HepG2 (cell line): ENCODE measurements at regions not wholly inside any gene's neighbourhood (a gene's known extent, or its start where the extent isn't known, plus 50 kb on each side); places are given as distances from the start of the nearest gene placed in this dataset.

Experiments used
- ATAC-seq: fragments of 200-7000 bp; cut with Tn5 transposase; 3 replicates; pipeline ENCODE4 v1.9.1; 2020; ENCODE audit warnings: mild to moderate bottlenecking, moderate library complexity
- BruUV-seq: library from RNA; stranded (reverse); fragments of 400-500 nt; replicated peaks from 2 replicates; lab custom pipeline; 2021; lab: Mats Ljungman, UMichigan
- CTCF ChIA-PET: fragments of 300-600 bp; formaldehyde crosslinking; extraction: SDS; loops from one replicate; lab custom pipeline; 2021; ENCODE audit warnings: low total read pairs, inconsistent platforms, low intra/inter-chr PET ratio; lab: Yijun Ruan, JAX
- POLR2A ChIA-PET: fragments of 350-600 bp; sonication (Branson Sonifier 250); formaldehyde crosslinking; loops from one replicate; lab custom pipeline; 2020; ENCODE audit warnings: antibody characterized with exemption, inconsistent platforms; lab: Yijun Ruan, JAX
- DNase-seq: peaks from one replicate; pipeline ENCODE4 v3.0.0-alpha.2; 2015; ENCODE audit warnings: low spot score
- FAIRE-seq: peaks from 3 replicates; lab custom pipeline; 2011; peaks lifted over from hg19 to GRCh38; lab: Jason Lieb, UNC
- H2AFZ ChIP-seq: one replicate; pipeline ENCODE4 v1.6.1; 2011; ENCODE audit warnings: low read length, inconsistent platforms
- H3K27ac ChIP-seq: fragments of 300-600 bp; 3 replicates; pipeline ENCODE4 v1.8.0; 2011; ENCODE audit warnings: mixed run types, mild to moderate bottlenecking, mixed read lengths, low read length, inconsistent platforms; ENCODE audit not compliant: insufficient read depth; ENCODE audit errors: extremely low read length
- H3K27me3 ChIP-seq, 2 experiments: fragments of 200-600 bp in 1 of 2; 2 replicates in 1 of 2; 3 replicates in 1 of 2; pipeline versions ENCODE4 v1.6.0 to v1.8.0; 2011; ENCODE audit warnings: low read length in 2 of 2, mild to moderate bottlenecking in 2 of 2, moderate library complexity in 2 of 2, inconsistent platforms in 1 of 2; ENCODE audit not compliant: insufficient read depth in 2 of 2, control insufficient read depth in 1 of 2
- H3K36me3 ChIP-seq, 2 experiments: fragments of 200-600 bp in 1 of 2; replicated peaks in 1 of 2; 2 replicates in 1 of 2; 3 replicates in 1 of 2; pipeline versions ENCODE4 v1.5.1 to v1.8.0; 2011; ENCODE audit warnings: low read length in 2 of 2, inconsistent platforms in 1 of 2; ENCODE audit not compliant: insufficient read depth in 2 of 2, control insufficient read depth in 1 of 2
- H3K4me1 ChIP-seq: 2 replicates; pipeline ENCODE4 v1.5.1; 2012; ENCODE audit warnings: low read length, inconsistent platforms; ENCODE audit not compliant: insufficient read depth
- H3K4me2 ChIP-seq: 2 replicates; pipeline ENCODE4 v1.6.0; 2011; ENCODE audit warnings: low read depth, low read length, inconsistent platforms
- H3K4me3 ChIP-seq, 3 experiments: fragments of 200-600 bp in 1 of 3; sonication (generic), shearing (Covaris generic) in 1 of 3; replicated peaks in 1 of 3; 2 replicates each; pipeline ENCODE4 v1.5.1; 2011 to 2016; ENCODE audit warnings: low read length in 3 of 3, inconsistent platforms in 2 of 3, low read depth in 2 of 3, mild to moderate bottlenecking in 2 of 3, control low read depth in 1 of 3, mixed read lengths in 1 of 3; ENCODE audit not compliant: insufficient read depth in 1 of 3
- H3K79me2 ChIP-seq: one replicate; pipeline ENCODE4 v1.6.1; 2011; ENCODE audit warnings: low read length, inconsistent platforms; ENCODE audit not compliant: insufficient read depth
- H3K9ac ChIP-seq: 2 replicates; pipeline ENCODE4 v1.6.0; 2011; ENCODE audit warnings: mild to moderate bottlenecking, low read depth, low read length, inconsistent platforms; ENCODE audit not compliant: insufficient read depth
- H3K9me3 ChIP-seq: 2 replicates; pipeline ENCODE4 v1.5.1; 2012; ENCODE audit warnings: mild to moderate bottlenecking, low read length
- H4K20me1 ChIP-seq: 2 replicates; pipeline ENCODE4 v1.6.0; 2011; ENCODE audit warnings: inconsistent platforms, mild to moderate bottlenecking, low read length, moderate library complexity; ENCODE audit not compliant: insufficient read depth
- AKAP8 ChIP-seq: sonication (generic); formaldehyde crosslinking; IDR thresholded peaks from 2 replicates; pipeline ENCODE4 v1.5.1; 2020; ENCODE audit warnings: mild to moderate bottlenecking, missing genetic modification reagents
- HHEX ChIP-seq: IDR thresholded peaks from 2 replicates; pipeline ENCODE4 v1.6.1; 2016; ENCODE audit warnings: control low read depth
- MEIS2 ChIP-seq: sonication (generic); formaldehyde crosslinking; IDR thresholded peaks from 2 replicates; pipeline ENCODE4 v1.9.0; 2021; ENCODE audit warnings: mild to moderate bottlenecking, missing genetic modification reagents
- RERE ChIP-seq: IDR thresholded peaks from 2 replicates; pipeline ENCODE4 v1.6.1; 2016; ENCODE audit warnings: low read depth, missing genetic modification reagents, missing compliant biosample characterization
- SRSF1 ChIP-seq: fragments of 200-400 bp; formaldehyde crosslinking; optimal IDR thresholded peaks from 2 replicates; pipeline ENCODE3; 2017; ENCODE audit warnings: mild to moderate bottlenecking, low read depth, low read length, moderate library complexity
- SRY ChIP-seq: sonication (generic); formaldehyde crosslinking; IDR thresholded peaks from 2 replicates; pipeline ENCODE4 v1.8.0; 2022; ENCODE audit warnings: mild to moderate bottlenecking, missing genetic modification reagents
- THAP11 ChIP-seq: IDR thresholded peaks from 2 replicates; pipeline ENCODE4 v1.6.1; 2016; ENCODE audit warnings: missing biosample characterization, missing genetic modification reagents
- ZBTB34 ChIP-seq: sonication (generic); formaldehyde crosslinking; IDR thresholded peaks from 2 replicates; pipeline ENCODE4 v1.8.0; 2022; ENCODE audit warnings: mild to moderate bottlenecking, missing genetic modification reagents
- ZNF383 ChIP-seq: sonication (generic); formaldehyde crosslinking; IDR thresholded peaks from 2 replicates; pipeline ENCODE4 v1.4.0; 2020; ENCODE audit warnings: missing genetic modification reagents, mild to moderate bottlenecking, borderline replicate concordance
- ZNF746 ChIP-seq: sonication (generic); formaldehyde crosslinking; IDR thresholded peaks from 2 replicates; pipeline ENCODE4 v1.8.0; 2022; ENCODE audit warnings: mild to moderate bottlenecking, missing genetic modification reagents
- ZNF749 ChIP-seq: sonication (generic); formaldehyde crosslinking; IDR thresholded peaks from 2 replicates; pipeline ENCODE4 v1.8.0; 2022; ENCODE audit warnings: mild to moderate bottlenecking, missing genetic modification reagents, moderate library complexity, borderline replicate concordance
- ZNF782 ChIP-seq: sonication (generic); formaldehyde crosslinking; IDR thresholded peaks from 2 replicates; pipeline ENCODE4 v1.4.0; 2020; ENCODE audit warnings: missing genetic modification reagents, mild to moderate bottlenecking, borderline replicate concordance
- ZNF788 ChIP-seq: sonication (generic); formaldehyde crosslinking; IDR thresholded peaks from 2 replicates; pipeline ENCODE4 v1.5.0; 2020; ENCODE audit warnings: mild to moderate bottlenecking, missing genetic modification reagents, borderline replicate concordance
- WGBS: methylation state at CpG from one replicate; pipeline ENCODE4 v1.1.6; 2017; ENCODE audit warnings: low lambda C conversion rate; 5-methylcytosine and 5-hydroxymethylcytosine counted together
- in situ Hi-C: cut with HindIII; loops from 2 replicates; pipeline ENCODE4 v1.10.0; 2017; ENCODE audit warnings: low pct_unique_long_range_greater_than_20kb; ENCODE audit not compliant: extremely low pct_ligation_motif_present
- intact Hi-C: fragments of 100-400 bp; cut with micrococcal nuclease; formaldehyde crosslinking; loops from one replicate; pipeline ENCODE4 v1.10.0; 2022; ENCODE audit not compliant: unreplicated experiment
- TF ChIP-seq, protein P1 (sequence below): sonication (generic); formaldehyde crosslinking; IDR thresholded peaks from 2 replicates; pipeline ENCODE4 v1.9.0; 2021; ENCODE audit warnings: missing genetic modification reagents, mild to moderate bottlenecking, borderline replicate concordance

- H3K4me2 ChIP-seq, result peak overlapping the region; percentile 71
- H2AFZ ChIP-seq, result no peak overlapping the region
- DNase-seq, result peak; percentile 99
- peaks cover 76% of the 10 kb centered on the region for H3K4me1 ChIP-seq
- H3K4me3 ChIP-seq, result peak overlapping the region in 2 of 3 experiments; percentile 23 to 42; a peak in 3 of 6 replicates
- H4K20me1 ChIP-seq, result no peaks in the 10 kb centered on the region
- 2% methylated on average over 6 of the region's 9 CpGs for WGBS
- FAIRE-seq, result peak; percentile 97
- H3K27ac ChIP-seq, result peak overlapping the region; percentile 99
- in situ Hi-C loops, result loop anchor here (5.0 to 10.0 kb wide), 2 partner anchors 99 to 292 kb away; partner anchors contain the start of gene SEMA6A
- peak; percentile 90 for ATAC-seq
- H3K9ac ChIP-seq, result peak overlapping the region; percentile 86
- POLR2A ChIA-PET, result interaction anchor here (0.7 to 1.2 kb wide), 4 partner anchors 20 to 331 kb away, joined by 3 read pairs; no protein-coding TSS in a partner anchor
- no peaks in the 10 kb centered on the region for H3K27me3 ChIP-seq
- peaks cover 3% of the 10 kb centered on the region; the same call in 1 of the 2 replicates for H3K9me3 ChIP-seq
- H3K36me3 ChIP-seq, result no peaks in the 10 kb centered on the region
- no peaks in the 10 kb centered on the region for H3K79me2 ChIP-seq
- intact Hi-C loops, result loop anchor here (1.0 to 10.0 kb wide), 4 partner anchors 99 to 328 kb away; no protein-coding TSS in a partner anchor
- CTCF ChIA-PET, result no interaction called here
- no TSS peak for BruUV-seq
- TF ChIP-seq SRY (no peak), ZNF782 (CRISPR knock-in tag) (no peak), RERE (CRISPR knock-in tag) (peak; percentile 76; the same call in 1 of the 2 replicates), THAP11 (CRISPR knock-in tag) (peak; percentile 58), ZNF746 (CRISPR knock-in tag) (no peak; the same call in 1 of the 2 replicates), SRSF1 (no peak), ZNF749 (CRISPR knock-in tag) (no peak), AKAP8 (CRISPR knock-in tag) (peak; percentile 84; the same call in 1 of the 2 replicates), ZNF383 (CRISPR knock-in tag) (no peak), HHEX (peak; percentile 54; the same call in 1 of the 2 replicates), ZNF788 (CRISPR knock-in tag) (no peak; the same call in 1 of the 2 replicates), MEIS2 (CRISPR knock-in tag) (peak; percentile 47; the same call in 1 of the 2 replicates), ZBTB34 (CRISPR knock-in tag) (peak; percentile 99)
- TF ChIP-seq, protein P1, sequence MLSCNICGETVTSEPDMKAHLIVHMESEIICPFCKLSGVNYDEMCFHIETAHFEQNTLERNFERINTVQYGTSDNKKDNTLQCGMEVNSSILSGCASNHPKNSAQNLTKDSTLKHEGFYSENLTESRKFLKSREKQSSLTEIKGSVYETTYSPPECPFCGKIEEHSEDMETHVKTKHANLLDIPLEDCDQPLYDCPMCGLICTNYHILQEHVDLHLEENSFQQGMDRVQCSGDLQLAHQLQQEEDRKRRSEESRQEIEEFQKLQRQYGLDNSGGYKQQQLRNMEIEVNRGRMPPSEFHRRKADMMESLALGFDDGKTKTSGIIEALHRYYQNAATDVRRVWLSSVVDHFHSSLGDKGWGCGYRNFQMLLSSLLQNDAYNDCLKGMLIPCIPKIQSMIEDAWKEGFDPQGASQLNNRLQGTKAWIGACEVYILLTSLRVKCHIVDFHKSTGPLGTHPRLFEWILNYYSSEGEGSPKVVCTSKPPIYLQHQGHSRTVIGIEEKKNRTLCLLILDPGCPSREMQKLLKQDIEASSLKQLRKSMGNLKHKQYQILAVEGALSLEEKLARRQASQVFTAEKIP (CRISPR knock-in tag), result no peak
These were observed 289.7 kb upstream of the SEMA6A start for GRCh38 chr5:116864157-116864837.
